IMR-90 (cell line): ENCODE measurements at regions not wholly inside any gene's neighbourhood (a gene's known extent, or its start where the extent isn't known, plus 50 kb on each side); places are given as distances from the start of the nearest gene placed in this dataset.
A peak's percentile ranks its signal among the peaks of the same experiment; 100 is the strongest.

Source experiments
- ATAC-seq: fragments of 200-7000 bp; cut with Tn5 transposase; 2 replicates; pipeline ENCODE4 v1.9.1; 2020; ENCODE audit warnings: low read depth, mild to moderate bottlenecking, moderate library complexity
- BruUV-seq: library from RNA; stranded (reverse); fragments of 400-500 nt; replicated peaks from 2 replicates; lab custom pipeline; 2021; lab: Mats Ljungman, UMichigan
- CTCF ChIA-PET: fragments of 300-600 bp; formaldehyde crosslinking; extraction: SDS; loops from one replicate; lab custom pipeline; 2021; ENCODE audit warnings: antibody characterized with exemption; lab: Yijun Ruan, JAX
- POLR2A ChIA-PET: fragments of 300-600 bp; sonication (Branson Sonifier 250); formaldehyde crosslinking; loops from one replicate; lab custom pipeline; 2022; ENCODE audit warnings: antibody characterized with exemption; ENCODE audit not compliant: unreplicated experiment; lab: Charles Lee
- DNase-seq: peaks from one replicate; pipeline ENCODE4 v3.0.0; 2013
- H2AFZ ChIP-seq: replicated peaks from 2 replicates; pipeline ENCODE3; 2013; ENCODE audit warnings: low read length, mild to moderate bottlenecking; ENCODE audit not compliant: poor library complexity
- H2AK5ac ChIP-seq: 2 replicates; pipeline ENCODE4 v1.6.1; 2013; ENCODE audit warnings: low read depth, low read length, inconsistent platforms
- H2AK9ac ChIP-seq: replicated peaks from 2 replicates; pipeline ENCODE3; 2013; ENCODE audit warnings: mild to moderate bottlenecking, low read depth, low read length, moderate library complexity; ENCODE audit not compliant: poor library complexity
- H2BK120ac ChIP-seq: 2 replicates; pipeline ENCODE4 v1.6.1; 2013; ENCODE audit warnings: low read depth, low read length, inconsistent platforms
- H2BK15ac ChIP-seq: 3 replicates; pipeline ENCODE4 v1.6.1; 2013; ENCODE audit warnings: low read depth, low read length, inconsistent platforms
- H2BK20ac ChIP-seq: 2 replicates; pipeline ENCODE4 v1.6.1; 2013; ENCODE audit warnings: low read depth, mild to moderate bottlenecking, inconsistent platforms, low read length, moderate library complexity
- H2BK5ac ChIP-seq: 2 replicates; pipeline ENCODE4 v1.6.1; 2013; ENCODE audit warnings: mild to moderate bottlenecking, low read depth, low read length, inconsistent platforms; ENCODE audit not compliant: poor library complexity, severe bottlenecking
- H3K14ac ChIP-seq: replicated peaks from 2 replicates; pipeline ENCODE4 v1.6.1; 2013; ENCODE audit warnings: low read depth, low read length, inconsistent platforms
- H3K18ac ChIP-seq: 2 replicates; pipeline ENCODE4 v1.6.1; 2013; ENCODE audit warnings: low read depth, low read length, control low read depth
- H3K23ac ChIP-seq: 2 replicates; pipeline ENCODE4 v1.6.1; 2013; ENCODE audit warnings: low read depth, low read length, inconsistent platforms
- H3K27ac ChIP-seq: 2 replicates; pipeline ENCODE4 v1.5.1; 2013; ENCODE audit warnings: mild to moderate bottlenecking, control low read depth, low read length; ENCODE audit not compliant: insufficient read depth
- H3K27me3 ChIP-seq: 2 replicates; pipeline ENCODE4 v1.6.1; 2013; ENCODE audit warnings: low read length; ENCODE audit not compliant: control insufficient read depth, insufficient read depth
- H3K36me3 ChIP-seq: 2 replicates; pipeline ENCODE4 v1.6.1; 2013; ENCODE audit warnings: low read length, mixed read lengths; ENCODE audit not compliant: control insufficient read depth, insufficient read depth
- H3K4ac ChIP-seq: 2 replicates; pipeline ENCODE4 v1.6.1; 2013; ENCODE audit warnings: low read depth, low read length, inconsistent platforms
- H3K4me1 ChIP-seq: 2 replicates; pipeline ENCODE4 v1.6.1; 2013; ENCODE audit warnings: low read length, mixed read lengths; ENCODE audit not compliant: control insufficient read depth, insufficient read depth
- H3K4me2 ChIP-seq: 2 replicates; pipeline ENCODE4 v1.6.1; 2013; ENCODE audit warnings: low read depth, mild to moderate bottlenecking, control low read depth, low read length, moderate library complexity
- H3K4me3 ChIP-seq: 2 replicates; pipeline ENCODE4 v1.5.1; 2013; ENCODE audit warnings: low read depth, mild to moderate bottlenecking, control low read depth, low read length, moderate library complexity; ENCODE audit not compliant: insufficient read depth
- H3K56ac ChIP-seq: 2 replicates; pipeline ENCODE4 v1.6.1; 2013; ENCODE audit warnings: low read length, inconsistent platforms; ENCODE audit not compliant: insufficient read depth; ENCODE audit errors: extremely low read depth
- H3K79me1 ChIP-seq, 2 experiments: 2 replicates each; pipeline ENCODE4 v1.6.1; 2013; ENCODE audit warnings: low read length in 2 of 2, inconsistent platforms in 1 of 2, low read depth in 1 of 2
- H3K9ac ChIP-seq: 2 replicates; pipeline ENCODE4 v1.6.1; 2013; ENCODE audit warnings: low read depth, low read length, control low read depth
- H3K9me1 ChIP-seq: 2 replicates; pipeline ENCODE4 v1.6.1; 2013; ENCODE audit warnings: low read length, inconsistent platforms; ENCODE audit not compliant: insufficient read depth
- H3K9me3 ChIP-seq: 2 replicates; pipeline ENCODE4 v1.6.1; 2013; ENCODE audit warnings: low read length; ENCODE audit not compliant: control insufficient read depth, insufficient read depth
- H4K20me1 ChIP-seq: 2 replicates; pipeline ENCODE4 v1.6.1; 2013; ENCODE audit warnings: low read length, inconsistent platforms; ENCODE audit not compliant: insufficient read depth
- H4K5ac ChIP-seq: 2 replicates; pipeline ENCODE4 v1.6.1; 2013; ENCODE audit warnings: mild to moderate bottlenecking, low read depth, low read length, control low read depth
- H4K8ac ChIP-seq, 2 experiments: 2 replicates each; pipeline ENCODE4 v1.6.1; 2013; ENCODE audit warnings: low read depth in 2 of 2, low read length in 2 of 2, control low read depth in 1 of 2, inconsistent platforms in 1 of 2
- H4K91ac ChIP-seq: 2 replicates; pipeline ENCODE4 v1.6.1; 2013; ENCODE audit warnings: low read depth, low read length, inconsistent platforms; ENCODE audit not compliant: insufficient read depth
- CEBPB ChIP-seq: IDR thresholded peaks from 2 replicates; pipeline ENCODE4 v1.6.1; 2012; ENCODE audit warnings: low read depth, low read length, improper control_type of control experiment
- FOS ChIP-seq: fragments of 150-350 bp; IDR thresholded peaks from 2 replicates; pipeline ENCODE4 v1.6.1; 2016; ENCODE audit warnings: low read depth, low read length
- MAFK ChIP-seq: IDR thresholded peaks from 2 replicates; pipeline ENCODE4 v1.6.1; 2012; ENCODE audit warnings: low read depth, low read length, improper control_type of control experiment
- POLR2A ChIP-seq: IDR thresholded peaks from 2 replicates; pipeline ENCODE4 v1.6.1; 2012; ENCODE audit warnings: mild to moderate bottlenecking, low read depth, low read length
- RAD21 ChIP-seq: IDR thresholded peaks from 2 replicates; pipeline ENCODE4 v1.6.1; 2012; ENCODE audit warnings: low read length, improper control_type of control experiment
- WGBS, 2 experiments: methylation state at CpG; one replicate each; pipeline versions ENCODE4 v1.1.5 to v1.1.7; 2013; ENCODE audit warnings: missing lambda C conversion rate in 2 of 2; ENCODE audit not compliant: insufficient read length in 1 of 2; ENCODE audit errors: extremely low coverage in 2 of 2; 5-methylcytosine and 5-hydroxymethylcytosine counted together
- dilution Hi-C: fragments of 300-500 bp; cut with HindIII; formaldehyde crosslinking; loops from one replicate; pipeline ENCODE4 v1.14.3; 2018; ENCODE audit warnings: low sequenced_read_pairs; ENCODE audit not compliant: unreplicated experiment
- in situ Hi-C: fragments of 300-500 bp; cut with MboI; formaldehyde crosslinking; loops from 3 replicates; pipeline ENCODE4 v1.14.3; 2019; ENCODE audit warnings: low sequenced_read_pairs, inconsistent platforms, mixed read lengths
- intact Hi-C: fragments of 100-400 bp; cut with micrococcal nuclease; formaldehyde crosslinking; loops from 2 replicates; pipeline ENCODE4 v1.10.0; 2022

DNA sequence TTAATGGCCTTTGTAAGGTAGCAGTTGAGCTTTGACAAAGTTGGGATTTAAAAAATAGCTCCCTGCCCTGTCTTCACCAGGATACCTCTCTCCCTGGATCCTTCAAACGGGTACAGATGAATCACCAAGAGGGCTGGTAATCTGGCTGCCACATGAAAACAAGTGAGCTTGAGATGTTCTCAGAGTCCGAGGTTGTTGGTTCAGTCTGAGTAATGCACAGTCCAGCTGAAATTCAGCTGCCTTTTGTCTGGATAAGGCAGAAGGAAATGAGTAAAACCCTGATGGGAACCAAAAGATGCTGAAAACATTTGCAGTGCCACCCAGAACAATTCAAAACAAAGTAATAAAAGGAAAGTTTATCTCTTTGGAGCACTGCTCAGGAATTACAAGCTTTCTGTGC is 86.8 kb downstream of the GJA1 start:
- H2BK5ac ChIP-seq = peak overlapping the region; percentile 98
- ChIA-PET CTCF (interaction anchor here (0.7 to 3.8 kb wide), 4 partner anchors 9 to 327 kb away, joined by 3 to 15 read pairs (median 4); no protein-coding TSS in a partner anchor), POLR2A (interaction anchor here (0.6 to 0.7 kb wide), 4 partner anchors 13 to 125 kb away, joined by 3 to 5 read pairs (median 4); no protein-coding TSS in a partner anchor)
- intact Hi-C loops = loop anchor here (5.0 kb wide), 3 partner anchors 170 to 325 kb away; no protein-coding TSS in a partner anchor
- peaks cover 0 to 6% of the 10 kb centered on the region in 2 experiments; a peak in 1 of 4 replicates for H3K79me1 ChIP-seq
- peaks cover 18% of the 10 kb centered on the region for H3K4me1 ChIP-seq
- DNase-seq (peak; percentile 96), ATAC-seq (peak; percentile 74)
- H3K23ac ChIP-seq = peak overlapping the region; percentile 93
- H3K9me3 ChIP-seq = no peaks in the 10 kb centered on the region
- H2BK120ac ChIP-seq = peak overlapping the region; percentile 96
- H3K27ac ChIP-seq = peak overlapping the region; percentile 100
- H2BK20ac ChIP-seq = peak overlapping the region; percentile 98
- peak overlapping the region; percentile 24; the same call in 1 of the 2 replicates for H2AK5ac ChIP-seq
- no peaks in the 10 kb centered on the region for H3K27me3 ChIP-seq
- no peaks in the 10 kb centered on the region for H3K36me3 ChIP-seq
- peak overlapping the region; percentile 95 for H3K14ac ChIP-seq
- H3K9ac ChIP-seq = peak overlapping the region; percentile 76
- peak overlapping the region; percentile 87 to 95 for H4K8ac ChIP-seq
- dilution Hi-C loops = no loop called here
- peak overlapping the region; percentile 77 for H3K4me2 ChIP-seq
- H2AFZ ChIP-seq = peak overlapping the region; percentile 1
- H3K18ac ChIP-seq = peak overlapping the region; percentile 100
- no peak overlapping the region for H2AK9ac ChIP-seq
- H3K4ac ChIP-seq = peak overlapping the region; percentile 92
- H3K9me1 ChIP-seq = peaks cover 9% of the 10 kb centered on the region
- H2BK15ac ChIP-seq = peak overlapping the region; percentile 94
- no TSS peak for BruUV-seq
- H4K5ac ChIP-seq = peak overlapping the region; percentile 99
- in situ Hi-C loops = no loop called here
- H4K20me1 ChIP-seq = no peaks in the 10 kb centered on the region
- TF ChIP-seq POLR2A = no peak
- TF ChIP-seq MAFK = 0 out of 2 replicates have a peak, but pooled peaks have one; percentile 22
- peak; percentile 20; the same call in 1 of the 2 replicates for TF ChIP-seq CEBPB
- TF ChIP-seq FOS = peak; percentile 72
- peak; percentile 22 for TF ChIP-seq RAD21
- peak overlapping the region; percentile 90 for H4K91ac ChIP-seq
- peak overlapping the region; percentile 68 for H3K56ac ChIP-seq
- H3K4me3 ChIP-seq = peak overlapping the region; percentile 29; the same call in 1 of the 2 replicates
- WGBS, 2 experiments = no CpG with 5 or more reads among the region's 2 CpGs
